ENCODE measurements at regions not wholly inside any gene's neighbourhood (a gene's known extent, or its start where the extent isn't known, plus 50 kb on each side); places are given as distances from the start of the nearest gene placed in this dataset.

- FAIRE-seq (no peak), DNase-seq (ENCODE audit: low read depth, low spot score) (no peak)
- H3K27ac ChIP-seq (ENCODE audit: control insufficient read depth, insufficient read depth, low read length) = no peak overlapping the region
- no peak for TF ChIP-seq EZH2 (IDR thresholded peaks at IDR 0.05; ENCODE audit: low read length)
- TF ChIP-seq CTCF (optimal IDR thresholded peaks at IDR 0.05 in 1 of 3, IDR thresholded peaks at IDR 0.05 in 1 of 3, conservative IDR thresholded peaks at IDR 0.05 in 1 of 3; ENCODE audit: extremely low read depth in 1 of 3, insufficient read depth in 2 of 3, low read length in 3 of 3) = no peak
- no peak overlapping the region for H3K4me2 ChIP-seq (ENCODE audit: control insufficient read depth, extremely low read depth, insufficient read depth, low read depth, low read length)
- H3K36me3 ChIP-seq (ENCODE audit: control insufficient read depth in 2 of 2, extremely low read depth in 1 of 2, insufficient read depth in 2 of 2, low read length in 2 of 2) = no peaks in the 10 kb centered on the region
- dilution Hi-C loops (cut with MboI; ENCODE audit: extremely low pct_ligation_motif_present, low sequenced_read_pairs) = no loop called here
- H4K20me1 ChIP-seq (ENCODE audit: control insufficient read depth, extremely low read depth, insufficient read depth, low read length) = no peaks in the 10 kb centered on the region
- H3K9ac ChIP-seq (ENCODE audit: control insufficient read depth, extremely low read depth, insufficient read depth, low read length) = no peak overlapping the region
- H2AFZ ChIP-seq (ENCODE audit: control insufficient read depth, low read length) = no peak overlapping the region
- no peak overlapping the region for H3K4me3 ChIP-seq (ENCODE audit: control insufficient read depth in 2 of 3, extremely low read depth in 1 of 3, insufficient read depth in 2 of 3, low read depth in 1 of 3, low read length in 3 of 3)
- no peaks in the 10 kb centered on the region for H3K9me3 ChIP-seq (ENCODE audit: control insufficient read depth, low read depth, low read length)
- no peaks in the 10 kb centered on the region for H3K79me2 ChIP-seq (ENCODE audit: control insufficient read depth, insufficient read depth, low read length)
- H3K27me3 ChIP-seq (ENCODE audit: control insufficient read depth, extremely low read depth, insufficient read depth, low read length) = no peaks in the 10 kb centered on the region
- H3K4me1 ChIP-seq (ENCODE audit: control insufficient read depth, extremely low read depth, insufficient read depth, low read length) = no peaks in the 10 kb centered on the region
- no peaks in the 10 kb centered on the region for H3K9me1 ChIP-seq (ENCODE audit: control insufficient read depth, extremely low read depth, insufficient read depth, low read length)
Measured at GRCh38 chr13:70792121-70792520, 683.9 kb upstream of the KLHL1 start.

GRCh38 chr13:70789751-70790150 is 681.5 kb upstream of the KLHL1 start:
- dilution Hi-C loops (cut with MboI; ENCODE audit: extremely low pct_ligation_motif_present, low sequenced_read_pairs) = no loop called here
- Histone ChIP-seq H3K4me3 (ENCODE audit: control insufficient read depth in 2 of 3, extremely low read depth in 1 of 3, insufficient read depth in 2 of 3, low read depth in 1 of 3, low read length in 3 of 3) (no peak overlapping the region), H2AFZ (ENCODE audit: control insufficient read depth, low read length) (no peak overlapping the region), H3K9ac (ENCODE audit: control insufficient read depth, extremely low read depth, insufficient read depth, low read length) (no peak overlapping the region), H3K9me3 (ENCODE audit: control insufficient read depth, low read depth, low read length) (no peaks in the 10 kb centered on the region), H3K9me1 (ENCODE audit: control insufficient read depth, extremely low read depth, insufficient read depth, low read length) (no peaks in the 10 kb centered on the region), H3K27me3 (ENCODE audit: control insufficient read depth, extremely low read depth, insufficient read depth, low read length) (no peaks in the 10 kb centered on the region), H4K20me1 (ENCODE audit: control insufficient read depth, extremely low read depth, insufficient read depth, low read length) (no peaks in the 10 kb centered on the region), H3K36me3 (ENCODE audit: control insufficient read depth in 2 of 2, extremely low read depth in 1 of 2, insufficient read depth in 2 of 2, low read length in 2 of 2) (no peaks in the 10 kb centered on the region), H3K4me2 (ENCODE audit: control insufficient read depth, extremely low read depth, insufficient read depth, low read depth, low read length) (no peak overlapping the region), H3K79me2 (ENCODE audit: control insufficient read depth, insufficient read depth, low read length) (no peaks in the 10 kb centered on the region), H3K4me1 (ENCODE audit: control insufficient read depth, extremely low read depth, insufficient read depth, low read length) (no peaks in the 10 kb centered on the region), H3K27ac (ENCODE audit: control insufficient read depth, insufficient read depth, low read length) (no peak overlapping the region)
- no peak for TF ChIP-seq CTCF (optimal IDR thresholded peaks at IDR 0.05 in 1 of 3, IDR thresholded peaks at IDR 0.05 in 1 of 3, conservative IDR thresholded peaks at IDR 0.05 in 1 of 3; ENCODE audit: extremely low read depth in 1 of 3, insufficient read depth in 2 of 3, low read length in 3 of 3)
- no peak for TF ChIP-seq EZH2 (IDR thresholded peaks at IDR 0.05; ENCODE audit: low read length)
- FAIRE-seq = no peak
- no peak for DNase-seq (ENCODE audit: low read depth, low spot score)
